Bronchial epithelial cell (primary cell): ENCODE measurements at regions not wholly inside any gene's neighbourhood (a gene's known extent, or its start where the extent isn't known, plus 50 kb on each side); places are given as distances from the start of the nearest gene placed in this dataset.

ENCODE experiments used
- DNase-seq: peaks from one replicate; pipeline ENCODE4 v3.0.0-alpha.2; 2010; ENCODE audit warnings: low read depth
- FAIRE-seq: peaks from 2 replicates; lab custom pipeline; 2011; peaks lifted over from hg19 to GRCh38; lab: Jason Lieb, UNC
- H3K27me3 ChIP-seq: 2 replicates; pipeline ENCODE4 v1.5.1; 2011; ENCODE audit warnings: low read length; ENCODE audit not compliant: control insufficient read depth, insufficient read depth
- H3K36me3 ChIP-seq: 2 replicates; pipeline ENCODE4 v1.5.1; 2011; ENCODE audit warnings: low read length; ENCODE audit not compliant: control insufficient read depth, insufficient read depth
- H3K4me3 ChIP-seq: 2 replicates; pipeline ENCODE4 v1.5.1; 2011; ENCODE audit warnings: mild to moderate bottlenecking, low read depth, low read length, control low read depth
- CTCF ChIP-seq: IDR thresholded peaks from 2 replicates; pipeline ENCODE4 v1.5.1; 2011; ENCODE audit warnings: mild to moderate bottlenecking, moderate library complexity, low read length, control low read depth, inconsistent platforms; ENCODE audit not compliant: insufficient read depth, severe bottlenecking

DNA sequence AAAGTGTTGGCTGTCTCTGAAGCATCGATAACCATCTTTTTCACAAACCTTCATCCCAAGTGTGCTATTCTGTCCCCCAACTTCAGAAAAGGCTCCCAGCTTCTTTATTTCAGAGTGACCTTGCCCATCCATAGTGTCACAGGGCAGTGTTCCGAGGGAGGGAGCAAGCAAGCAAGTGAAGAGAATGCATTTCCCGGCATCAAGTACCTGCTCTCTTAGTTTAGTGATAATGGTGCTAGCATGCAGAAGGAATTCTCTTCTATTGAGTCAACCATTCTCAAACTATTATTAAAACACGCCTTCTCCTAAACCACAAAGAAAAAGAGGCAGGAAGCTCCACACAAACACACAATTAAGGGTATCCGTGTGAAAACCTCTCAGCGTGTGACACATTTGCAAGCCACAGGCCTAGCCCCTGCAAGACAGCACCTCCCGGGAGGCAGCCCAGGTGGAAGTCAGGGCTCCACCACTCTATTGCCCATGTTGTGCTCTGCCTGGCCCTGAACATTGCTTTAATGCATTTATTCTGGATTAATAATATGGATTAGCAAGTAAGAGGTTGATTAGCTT lies 504.9 kb downstream of the GALR1 start:
- no peak for DNase-seq
- Histone ChIP-seq H3K4me3 (no peak overlapping the region), H3K36me3 (no peaks in the 10 kb centered on the region), H3K27me3 (no peaks in the 10 kb centered on the region)
- no peak for TF ChIP-seq CTCF
- FAIRE-seq, result no peak

DNA sequence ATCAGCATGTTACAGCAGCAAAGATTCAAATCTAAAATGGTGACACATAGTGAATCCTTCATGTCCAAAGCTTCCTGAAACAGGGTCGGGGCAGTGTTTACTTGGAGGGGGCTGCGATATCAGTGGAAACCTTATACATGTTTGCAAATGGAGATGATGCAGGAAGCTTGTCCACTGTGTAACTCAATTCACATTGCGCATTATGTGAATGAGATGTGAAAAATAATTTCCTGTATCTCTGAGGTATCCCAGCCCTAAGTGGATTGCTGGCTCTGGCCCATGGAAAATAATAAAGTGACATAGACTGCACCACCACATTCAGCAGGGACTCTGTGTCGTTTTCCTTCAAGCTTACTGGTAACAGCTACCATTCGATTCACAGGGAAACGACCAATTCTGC lies 505.5 kb downstream of the GALR1 start:
- Histone ChIP-seq H3K4me3 (no peak overlapping the region), H3K27me3 (no peaks in the 10 kb centered on the region), H3K36me3 (no peaks in the 10 kb centered on the region)
- no peak for DNase-seq
- TF ChIP-seq CTCF, result no peak
- FAIRE-seq, result no peak

- DNase-seq (no peak), FAIRE-seq (no peak)
- Histone ChIP-seq H3K4me3 (no peak overlapping the region), H3K27me3 (no peaks in the 10 kb centered on the region), H3K36me3 (no peaks in the 10 kb centered on the region)
- TF ChIP-seq CTCF, result no peak
These were observed 511.7 kb downstream of the GALR1 start for GRCh38 chr18:77761332-77761731.

DNA sequence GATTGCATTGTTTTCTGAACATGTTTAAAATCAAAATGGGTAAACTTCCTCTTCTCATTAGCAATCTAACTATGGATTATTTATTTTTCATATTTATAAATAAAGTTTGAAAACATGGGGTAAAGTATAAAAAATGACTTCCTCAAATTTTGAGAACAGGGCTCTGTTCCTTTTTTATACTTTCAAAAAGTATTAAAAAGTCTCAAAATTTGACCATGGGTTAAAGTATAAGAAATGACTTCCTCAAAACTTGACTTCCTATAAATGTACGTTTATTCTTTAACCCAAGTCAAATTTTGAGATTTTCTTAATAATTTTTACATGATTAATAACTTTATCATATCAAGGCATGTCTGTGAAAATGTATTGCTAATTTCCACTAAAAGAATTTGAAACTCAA lies 512.4 kb downstream of the GALR1 start:
- H3K36me3 ChIP-seq, result no peaks in the 10 kb centered on the region
- TF ChIP-seq CTCF, result no peak
- DNase-seq (no peak), FAIRE-seq (no peak)
- H3K4me3 ChIP-seq, result no peak overlapping the region
- no peaks in the 10 kb centered on the region for H3K27me3 ChIP-seq

- Histone ChIP-seq H3K4me3 (no peak overlapping the region), H3K36me3 (no peaks in the 10 kb centered on the region), H3K27me3 (no peaks in the 10 kb centered on the region)
- FAIRE-seq, result no peak
- TF ChIP-seq CTCF, result no peak
- no peak for DNase-seq
These were observed 513.0 kb downstream of the GALR1 start for GRCh38 chr18:77762642-77763041.

- no peaks in the 10 kb centered on the region for H3K36me3 ChIP-seq
- no peak for FAIRE-seq
- no peak for TF ChIP-seq CTCF
- H3K27me3 ChIP-seq, result no peaks in the 10 kb centered on the region
- no peak overlapping the region for H3K4me3 ChIP-seq
- DNase-seq, result no peak
These were observed 514.0 kb downstream of the GALR1 start for GRCh38 chr18:77763530-77764145.
